ENCODE measurements at regions not wholly inside any gene's neighbourhood (a gene's known extent, or its start where the extent isn't known, plus 50 kb on each side); places are given as distances from the start of the nearest gene placed in this dataset.

DNA sequence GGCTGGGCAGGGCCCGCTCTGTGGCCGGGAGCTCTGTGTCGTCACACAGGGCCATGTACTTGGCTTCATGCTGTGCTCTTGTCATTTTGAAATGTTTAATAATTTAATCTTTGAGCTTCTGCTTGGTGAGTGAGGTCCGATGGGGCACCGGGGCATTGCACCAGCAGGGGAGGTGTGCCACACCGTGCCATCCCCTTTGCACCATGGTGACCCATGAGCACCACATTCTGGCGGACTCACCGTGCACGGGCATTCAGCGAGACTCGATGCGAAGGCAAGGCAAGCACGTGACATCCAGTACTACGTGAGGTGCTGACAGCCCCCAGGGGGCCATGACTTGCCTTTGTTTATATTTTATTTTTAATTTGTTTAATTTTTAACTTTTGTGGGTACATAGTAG, 204.3 kb downstream of the URI1 start:
- CTCF ChIA-PET = interaction anchor here (0.6 kb wide), 2 partner anchors 79 to 236 kb away, joined by 3 read pairs; no protein-coding TSS in a partner anchor

DNA sequence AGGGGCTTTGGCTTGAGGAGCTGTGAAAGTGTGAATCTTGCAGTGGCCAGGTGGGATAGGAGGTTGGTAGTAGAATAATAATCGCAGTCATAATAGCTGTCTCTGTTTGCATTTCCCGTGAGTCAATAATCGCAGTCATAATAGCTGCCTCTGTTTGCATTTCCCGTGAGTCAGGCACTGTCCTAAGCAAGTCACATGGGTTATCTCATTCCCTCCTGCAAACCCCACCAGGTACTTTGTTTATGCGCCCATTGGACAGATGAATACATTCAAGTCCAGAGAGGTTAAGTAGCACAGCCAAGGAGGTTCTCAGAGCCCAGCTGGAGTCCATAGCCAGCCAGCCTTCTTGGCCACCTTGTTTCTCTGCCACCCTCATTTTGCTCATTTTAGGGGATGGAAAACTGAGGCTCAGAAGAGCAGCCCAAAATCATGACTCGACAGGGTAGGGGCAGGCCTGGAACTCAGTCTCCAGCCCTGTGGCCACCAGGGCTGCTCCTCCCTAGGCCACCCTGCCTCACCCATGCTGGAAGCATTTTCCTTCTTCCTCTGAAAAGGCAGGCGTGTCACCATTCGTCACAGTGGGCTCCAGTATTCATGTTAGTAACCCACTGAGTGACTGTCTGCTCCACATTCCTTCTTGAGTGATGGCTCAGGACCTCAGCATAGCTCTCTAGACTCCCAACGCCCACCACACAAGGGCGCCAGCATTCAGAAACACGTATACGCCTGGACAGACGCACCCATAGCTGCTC, 206.2 kb downstream of the URI1 start:
- CTCF ChIA-PET = no interaction called here
- Histone ChIP-seq H3K27me3 (replicated peaks; ENCODE audit: control insufficient read depth, insufficient read depth, low read length) (peaks cover 2% of the 10 kb centered on the region; the same call in 1 of the 2 replicates), H3K36me3 (ENCODE audit: control insufficient read depth, insufficient read depth, low read length) (no peaks in the 10 kb centered on the region), H3K9me3 (no peaks in the 10 kb centered on the region), H3K4me3 (ENCODE audit: low read depth, low read length) (no peak overlapping the region), H3K4me1 (no peaks in the 10 kb centered on the region)
- H3K27ac Mint-ChIP-seq (ENCODE audit: unreplicated experiment) = no peak overlapping the region
- no peaks in the 10 kb centered on the region for H3K9me3 Mint-ChIP-seq (ENCODE audit: unreplicated experiment)
- TF ChIP-seq, protein P1, sequence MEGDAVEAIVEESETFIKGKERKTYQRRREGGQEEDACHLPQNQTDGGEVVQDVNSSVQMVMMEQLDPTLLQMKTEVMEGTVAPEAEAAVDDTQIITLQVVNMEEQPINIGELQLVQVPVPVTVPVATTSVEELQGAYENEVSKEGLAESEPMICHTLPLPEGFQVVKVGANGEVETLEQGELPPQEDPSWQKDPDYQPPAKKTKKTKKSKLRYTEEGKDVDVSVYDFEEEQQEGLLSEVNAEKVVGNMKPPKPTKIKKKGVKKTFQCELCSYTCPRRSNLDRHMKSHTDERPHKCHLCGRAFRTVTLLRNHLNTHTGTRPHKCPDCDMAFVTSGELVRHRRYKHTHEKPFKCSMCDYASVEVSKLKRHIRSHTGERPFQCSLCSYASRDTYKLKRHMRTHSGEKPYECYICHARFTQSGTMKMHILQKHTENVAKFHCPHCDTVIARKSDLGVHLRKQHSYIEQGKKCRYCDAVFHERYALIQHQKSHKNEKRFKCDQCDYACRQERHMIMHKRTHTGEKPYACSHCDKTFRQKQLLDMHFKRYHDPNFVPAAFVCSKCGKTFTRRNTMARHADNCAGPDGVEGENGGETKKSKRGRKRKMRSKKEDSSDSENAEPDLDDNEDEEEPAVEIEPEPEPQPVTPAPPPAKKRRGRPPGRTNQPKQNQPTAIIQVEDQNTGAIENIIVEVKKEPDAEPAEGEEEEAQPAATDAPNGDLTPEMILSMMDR (IDR thresholded peaks at IDR 0.05; ENCODE audit: insufficient read depth in 1 of 2, low read depth in 1 of 2, low read length in 1 of 2, severe bottlenecking in 1 of 2, unreplicated experiment in 1 of 2) = no peak
- no peak overlapping the region for H3K4me3 Mint-ChIP-seq (ENCODE audit: unreplicated experiment)
- intact Hi-C loops (cut with micrococcal nuclease; ENCODE audit: unreplicated experiment) = no loop called here
- POLR2A ChIA-PET = no interaction called here
- peaks cover 16% of the 10 kb centered on the region for H3K27me3 Mint-ChIP-seq (ENCODE audit: insufficient read depth, unreplicated experiment)
- BruUV-seq (replicated peaks) = no TSS peak
- no peak for DNase-seq
- H3K36me3 Mint-ChIP-seq (ENCODE audit: insufficient read depth, unreplicated experiment) = no peaks in the 10 kb centered on the region
- H3K4me1 Mint-ChIP-seq (ENCODE audit: low read depth, unreplicated experiment) = no peaks in the 10 kb centered on the region

More for the DNA sequence above, 204.3 kb downstream of the URI1 start:
- H3K4me1 ChIP-seq = no peaks in the 10 kb centered on the region
- intact Hi-C loops (cut with micrococcal nuclease; ENCODE audit: unreplicated experiment) = no loop called here
- TF ChIP-seq, protein P1 (IDR thresholded peaks at IDR 0.05; ENCODE audit: insufficient read depth in 1 of 2, low read depth in 1 of 2, low read length in 1 of 2, severe bottlenecking in 1 of 2, unreplicated experiment in 1 of 2) = no peak
- no peaks in the 10 kb centered on the region for H3K4me1 Mint-ChIP-seq (ENCODE audit: low read depth, unreplicated experiment)
- H3K27me3 Mint-ChIP-seq (ENCODE audit: insufficient read depth, unreplicated experiment) = peaks cover 16% of the 10 kb centered on the region
- H3K4me3 Mint-ChIP-seq (ENCODE audit: unreplicated experiment) = no peak overlapping the region
- H3K36me3 Mint-ChIP-seq (ENCODE audit: insufficient read depth, unreplicated experiment) = no peaks in the 10 kb centered on the region
- BruUV-seq (replicated peaks) = no TSS peak
- no peak overlapping the region for H3K27ac Mint-ChIP-seq (ENCODE audit: unreplicated experiment)
- POLR2A ChIA-PET = no interaction called here
- no peaks in the 10 kb centered on the region for H3K9me3 ChIP-seq
- no peak overlapping the region for H3K4me3 ChIP-seq (ENCODE audit: low read depth, low read length)
- H3K36me3 ChIP-seq (ENCODE audit: control insufficient read depth, insufficient read depth, low read length) = no peaks in the 10 kb centered on the region
- DNase-seq = no peak
- H3K27me3 ChIP-seq (replicated peaks; ENCODE audit: control insufficient read depth, insufficient read depth, low read length) = no peaks in the 10 kb centered on the region
- no peaks in the 10 kb centered on the region for H3K9me3 Mint-ChIP-seq (ENCODE audit: unreplicated experiment)

DNA sequence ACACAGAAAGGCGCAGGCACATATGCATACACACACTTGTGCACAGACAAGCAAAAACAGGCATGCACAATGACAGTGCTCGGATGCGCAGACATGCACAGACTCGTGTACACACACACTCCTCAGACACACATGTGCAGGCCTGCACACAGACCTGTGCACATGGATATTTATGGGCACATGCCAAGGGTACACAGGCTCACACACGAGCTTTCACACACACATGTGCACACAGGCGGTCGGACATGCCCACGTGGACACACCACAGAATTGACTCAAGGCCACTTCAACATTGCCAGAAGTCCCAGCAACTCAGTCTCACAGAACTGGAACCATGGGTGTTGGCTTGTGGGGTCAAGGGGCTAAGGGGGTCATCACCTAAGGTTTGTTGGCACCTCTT, 206.8 kb downstream of the URI1 start:
- Histone ChIP-seq H3K4me1 (no peaks in the 10 kb centered on the region), H3K9me3 (no peaks in the 10 kb centered on the region), H3K4me3 (ENCODE audit: low read depth, low read length) (no peak overlapping the region), H3K36me3 (ENCODE audit: control insufficient read depth, insufficient read depth, low read length) (no peaks in the 10 kb centered on the region), H3K27me3 (replicated peaks; ENCODE audit: control insufficient read depth, insufficient read depth, low read length) (peaks cover 2% of the 10 kb centered on the region; the same call in 1 of the 2 replicates)
- no peaks in the 10 kb centered on the region for H3K9me3 Mint-ChIP-seq (ENCODE audit: unreplicated experiment)
- H3K4me3 Mint-ChIP-seq (ENCODE audit: unreplicated experiment) = no peak overlapping the region
- DNase-seq = no peak
- no peak overlapping the region for H3K27ac Mint-ChIP-seq (ENCODE audit: unreplicated experiment)
- peaks cover 13% of the 10 kb centered on the region for H3K27me3 Mint-ChIP-seq (ENCODE audit: insufficient read depth, unreplicated experiment)
- no TSS peak for BruUV-seq (replicated peaks)
- TF ChIP-seq, protein P1 (IDR thresholded peaks at IDR 0.05; ENCODE audit: insufficient read depth in 1 of 2, low read depth in 1 of 2, low read length in 1 of 2, severe bottlenecking in 1 of 2, unreplicated experiment in 1 of 2) = no peak
- H3K36me3 Mint-ChIP-seq (ENCODE audit: insufficient read depth, unreplicated experiment) = no peaks in the 10 kb centered on the region
- intact Hi-C loops (cut with micrococcal nuclease; ENCODE audit: unreplicated experiment) = no loop called here
- ChIA-PET POLR2A (no interaction called here), CTCF (no interaction called here)
- no peaks in the 10 kb centered on the region for H3K4me1 Mint-ChIP-seq (ENCODE audit: low read depth, unreplicated experiment)
